HG02870 (cell line): ENCODE measurements at regions not wholly inside any gene's neighbourhood (a gene's known extent, or its start where the extent isn't known, plus 50 kb on each side); places are given as distances from the start of the nearest gene placed in this dataset.

Experiments
- ATAC-seq: cut with Tn5 transposase; IDR thresholded peaks from one replicate; pipeline ENCODE4 v1.9.1; 2021; ENCODE audit warnings: mild to moderate bottlenecking, moderate library complexity; ENCODE audit not compliant: unreplicated experiment

GRCh38 chr16:66290431-66290830 lies 76.1 kb upstream of the CDH5 start:
- ATAC-seq: no peak

GRCh38 chr16:66289986-66290385 lies 76.5 kb upstream of the CDH5 start:
- ATAC-seq: no peak

- ATAC-seq: no peak
Measured at GRCh38 chr16:66289051-66289680, 77.3 kb upstream of the CDH5 start.

GRCh38 chr16:66287926-66288325 lies 78.6 kb upstream of the CDH5 start:
- no peak for ATAC-seq

- no peak for ATAC-seq
Measured at GRCh38 chr16:66287416-66287815, 79.1 kb upstream of the CDH5 start.

- no peak for ATAC-seq
Measured at GRCh38 chr16:66286527-66286926, 80.0 kb upstream of the CDH5 start.

- ATAC-seq: no peak
Measured at GRCh38 chr16:66278604-66279262, 87.8 kb upstream of the CDH5 start.

GRCh38 chr16:66278111-66278531 lies 88.4 kb upstream of the CDH5 start:
- no peak for ATAC-seq

- no peak for ATAC-seq
Measured at GRCh38 chr16:66277311-66278070, 89.0 kb upstream of the CDH5 start.

GRCh38 chr16:66275775-66276428 lies 90.6 kb upstream of the CDH5 start:
- ATAC-seq: no peak

- ATAC-seq: no peak
Measured at GRCh38 chr16:66274335-66275110, 92.0 kb upstream of the CDH5 start.

- no peak for ATAC-seq
Measured at GRCh38 chr16:66273644-66274334, 92.7 kb upstream of the CDH5 start.

GRCh38 chr16:66273053-66273452 lies 93.4 kb upstream of the CDH5 start:
- ATAC-seq: no peak

- no peak for ATAC-seq
Measured at GRCh38 chr16:66272461-66272860, 94.0 kb upstream of the CDH5 start.

GRCh38 chr16:66271074-66272060 lies 95.1 kb upstream of the CDH5 start:
- no peak for ATAC-seq

- ATAC-seq: peak; percentile 65
Measured at GRCh38 chr16:66270333-66270927, 96.1 kb upstream of the CDH5 start.

GRCh38 chr16:66269617-66270332 lies 96.7 kb upstream of the CDH5 start:
- ATAC-seq: no peak
